ENCODE measurements at regions not wholly inside any gene's neighbourhood (a gene's known extent, or its start where the extent isn't known, plus 50 kb on each side); places are given as distances from the start of the nearest gene placed in this dataset.
"Not testable (repeated sequence)": the region's sequence is repeated elsewhere in the genome, so short reads cannot be mapped to it uniquely, and the experiment has no call there.

DNA sequence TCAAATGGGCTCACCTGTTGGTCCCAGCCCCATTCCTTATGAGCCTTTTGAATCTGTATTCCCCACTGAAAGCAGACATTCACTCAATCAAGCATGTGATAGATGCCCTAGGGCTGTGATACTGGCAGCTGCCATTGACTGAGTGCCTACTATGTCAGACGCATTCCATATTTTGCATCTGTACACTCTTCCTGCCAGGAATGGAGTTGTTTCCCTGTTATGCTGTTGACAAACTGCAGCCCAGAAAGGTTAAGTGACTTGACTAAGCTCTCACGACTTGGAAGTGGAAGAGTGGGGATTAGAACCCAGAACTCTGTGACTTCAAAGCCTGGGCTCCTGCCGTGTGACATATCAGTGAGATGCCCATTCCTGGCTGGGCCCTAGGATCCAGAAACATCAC is 211.4 kb downstream of the RPLP1 start:
- H3K4me1 ChIP-seq (ENCODE audit: insufficient read depth): no peaks in the 10 kb centered on the region
- WGBS: 86% methylated on average over 3 of the region's 3 CpGs
- no peak for DNase-seq (ENCODE audit: extremely low spot score)
- H3K27ac ChIP-seq (ENCODE audit: low read depth): no peak overlapping the region
- H3K36me3 ChIP-seq (ENCODE audit: insufficient read depth): no peaks in the 10 kb centered on the region
- H3K4me3 ChIP-seq (ENCODE audit: low read depth, low read length): no peak overlapping the region

DNA sequence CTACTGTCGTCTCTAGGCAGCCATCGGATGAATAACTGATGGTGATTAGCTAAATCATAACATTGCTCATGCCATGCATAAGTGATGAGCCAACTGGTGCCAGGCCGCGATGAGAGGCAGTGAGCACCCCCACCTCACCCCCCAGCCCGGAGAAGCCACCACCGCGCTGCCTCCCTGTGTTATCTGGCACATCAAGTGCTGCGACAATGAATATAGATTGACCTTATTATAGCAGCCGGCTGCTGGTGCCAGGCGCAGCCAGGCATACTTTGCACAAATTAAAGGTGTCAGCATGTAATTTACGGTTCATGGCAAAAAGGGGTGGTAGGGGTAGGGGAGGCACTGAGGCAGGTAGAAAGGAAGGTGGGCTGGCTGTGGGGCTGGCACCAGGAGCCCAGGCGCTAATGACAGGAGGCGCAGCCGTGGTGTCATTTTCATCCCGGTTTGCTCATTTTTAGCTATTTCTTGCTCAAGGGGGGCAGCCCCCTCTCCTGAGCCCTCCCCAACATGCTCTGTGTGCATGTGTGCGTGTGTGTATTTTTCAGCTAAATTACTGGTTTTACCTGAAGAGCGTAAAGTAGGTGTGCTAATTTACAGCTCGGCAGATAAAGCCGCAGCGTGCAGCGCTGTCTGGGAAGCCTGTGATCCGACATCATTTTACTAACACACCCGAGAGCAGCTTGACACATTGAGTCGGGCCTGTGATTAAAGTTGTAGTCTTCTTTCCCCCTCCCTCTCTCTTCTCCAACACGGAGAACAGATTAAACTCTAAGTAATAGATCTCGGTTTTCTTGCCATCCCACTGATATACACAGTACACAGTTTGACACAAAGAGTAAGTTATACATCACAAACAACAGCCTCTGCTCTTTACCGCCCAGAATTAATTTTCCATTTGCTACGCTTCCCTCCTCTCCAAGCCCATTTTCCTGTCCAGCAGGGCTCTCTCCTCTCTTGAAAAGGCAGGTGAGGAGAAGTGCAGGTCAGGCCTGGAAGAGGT is 212.3 kb downstream of the RPLP1 start:
- Histone ChIP-seq H3K4me3 (ENCODE audit: low read depth, low read length) (no peak overlapping the region), H3K27ac (ENCODE audit: low read depth) (no peak overlapping the region), H3K36me3 (ENCODE audit: insufficient read depth) (no peaks in the 10 kb centered on the region), H3K4me1 (ENCODE audit: insufficient read depth) (no peaks in the 10 kb centered on the region)
- no peak for DNase-seq (ENCODE audit: extremely low spot score)
- WGBS: 68% methylated on average over 28 of the region's 28 CpGs

DNA sequence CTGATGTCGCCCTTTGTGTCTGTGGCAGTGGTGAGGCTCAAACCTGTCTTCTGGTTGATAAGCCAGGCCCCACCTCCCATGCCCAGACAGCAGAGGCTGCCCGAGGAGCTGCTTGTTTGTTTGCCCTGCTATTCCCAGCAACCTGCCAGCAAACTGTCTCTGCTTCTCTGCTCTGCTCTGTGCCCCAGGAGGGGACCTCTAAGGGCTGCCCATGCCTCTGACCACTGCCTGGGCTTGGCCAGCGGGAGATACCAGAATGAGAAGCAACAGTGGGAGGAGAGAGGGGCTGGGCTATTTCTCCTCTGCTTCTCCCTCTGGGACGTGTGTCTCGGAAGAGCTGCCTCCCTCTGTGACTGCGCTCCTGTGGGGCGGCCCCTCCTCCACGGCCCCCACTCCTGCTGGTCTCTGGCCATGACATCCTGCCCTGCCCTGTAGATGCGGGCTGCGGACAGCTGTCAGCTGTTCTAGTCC is 213.1 kb downstream of the RPLP1 start:
- Histone ChIP-seq H3K36me3 (ENCODE audit: insufficient read depth) (no peaks in the 10 kb centered on the region), H3K27ac (ENCODE audit: low read depth) (no peak overlapping the region), H3K4me3 (ENCODE audit: low read depth, low read length) (no peak overlapping the region), H3K4me1 (ENCODE audit: insufficient read depth) (no peaks in the 10 kb centered on the region)
- DNase-seq (ENCODE audit: extremely low spot score): no peak
- 25% methylated on average over 10 of the region's 10 CpGs for WGBS

DNA sequence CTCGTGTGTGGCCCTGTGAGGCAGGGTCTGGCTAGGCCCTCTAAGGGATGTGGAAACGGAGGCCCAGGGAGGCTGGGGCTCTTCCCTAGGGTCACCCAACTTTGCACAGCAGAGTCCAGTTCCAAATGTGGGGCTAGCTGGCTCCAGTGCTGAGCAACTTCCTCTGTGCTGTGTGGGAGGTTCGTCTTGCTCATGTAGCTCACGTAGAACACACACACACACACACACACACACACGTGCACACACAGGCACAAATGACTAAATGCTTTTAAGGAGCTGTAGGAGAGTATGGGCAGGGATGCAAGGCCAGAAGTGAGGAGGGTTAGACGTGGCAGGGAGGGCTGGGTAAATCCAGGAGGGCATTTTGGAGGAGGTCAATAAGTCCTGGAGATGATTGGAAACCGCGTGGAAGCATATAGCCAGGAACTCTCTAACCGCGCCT is 213.8 kb downstream of the RPLP1 start:
- WGBS: 76% methylated on average over 10 of the region's 10 CpGs
- H3K36me3 ChIP-seq (ENCODE audit: insufficient read depth): no peaks in the 10 kb centered on the region
- no peak overlapping the region for H3K4me3 ChIP-seq (ENCODE audit: low read depth, low read length)
- no peak overlapping the region for H3K27ac ChIP-seq (ENCODE audit: low read depth)
- no peaks in the 10 kb centered on the region for H3K4me1 ChIP-seq (ENCODE audit: insufficient read depth)
- no peak for DNase-seq (ENCODE audit: extremely low spot score)

DNA sequence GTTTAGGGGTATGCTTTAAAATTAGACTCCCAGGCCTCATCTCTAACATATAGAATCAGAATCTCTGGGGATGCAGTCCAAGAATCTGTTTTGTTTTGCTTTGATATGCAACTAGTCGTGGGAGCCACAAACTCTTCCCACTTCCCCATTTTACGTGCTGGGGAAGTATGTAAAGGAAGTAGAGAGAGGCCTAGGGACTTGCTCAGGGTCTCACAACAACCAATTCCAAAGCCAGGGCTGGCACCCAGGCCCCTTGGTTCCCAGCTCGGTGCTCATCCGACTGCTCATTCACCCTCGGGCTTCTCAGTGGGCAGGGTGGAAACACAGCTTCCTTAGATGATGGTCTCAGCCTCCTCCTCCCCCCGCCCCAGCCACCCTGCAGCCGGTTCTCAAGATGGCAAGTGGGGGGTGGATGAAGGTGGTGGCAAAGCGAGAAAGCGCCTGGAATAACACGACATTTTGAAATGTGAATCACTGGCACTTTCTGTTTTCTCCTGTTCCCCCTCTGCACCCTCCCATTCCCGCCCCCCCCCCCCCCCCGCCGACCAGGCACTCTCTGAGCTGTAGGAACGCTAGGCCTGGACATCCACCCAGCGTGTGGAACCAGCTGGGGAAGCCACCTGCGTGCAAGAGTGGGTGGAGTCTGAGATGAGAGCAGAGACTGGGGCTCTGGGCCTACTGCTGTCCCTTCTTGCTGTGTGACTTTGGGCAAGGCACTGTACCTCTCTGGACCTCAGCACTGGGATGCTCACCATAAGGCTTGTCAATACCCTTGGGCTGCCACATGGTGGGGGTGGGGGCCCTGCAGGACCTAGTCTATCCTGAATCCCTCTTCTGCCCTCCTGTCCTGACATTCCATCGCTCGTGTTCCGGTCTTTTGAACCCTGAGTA is 214.5 kb downstream of the RPLP1 start:
- Histone ChIP-seq H3K36me3 (ENCODE audit: insufficient read depth) (no peaks in the 10 kb centered on the region), H3K4me1 (ENCODE audit: insufficient read depth) (no peaks in the 10 kb centered on the region), H3K27ac (ENCODE audit: low read depth) (no peak overlapping the region), H3K4me3 (ENCODE audit: low read depth, low read length) (no peak overlapping the region)
- no peak for DNase-seq (ENCODE audit: extremely low spot score)
- WGBS: 69% methylated on average over 19 of the region's 19 CpGs

DNA sequence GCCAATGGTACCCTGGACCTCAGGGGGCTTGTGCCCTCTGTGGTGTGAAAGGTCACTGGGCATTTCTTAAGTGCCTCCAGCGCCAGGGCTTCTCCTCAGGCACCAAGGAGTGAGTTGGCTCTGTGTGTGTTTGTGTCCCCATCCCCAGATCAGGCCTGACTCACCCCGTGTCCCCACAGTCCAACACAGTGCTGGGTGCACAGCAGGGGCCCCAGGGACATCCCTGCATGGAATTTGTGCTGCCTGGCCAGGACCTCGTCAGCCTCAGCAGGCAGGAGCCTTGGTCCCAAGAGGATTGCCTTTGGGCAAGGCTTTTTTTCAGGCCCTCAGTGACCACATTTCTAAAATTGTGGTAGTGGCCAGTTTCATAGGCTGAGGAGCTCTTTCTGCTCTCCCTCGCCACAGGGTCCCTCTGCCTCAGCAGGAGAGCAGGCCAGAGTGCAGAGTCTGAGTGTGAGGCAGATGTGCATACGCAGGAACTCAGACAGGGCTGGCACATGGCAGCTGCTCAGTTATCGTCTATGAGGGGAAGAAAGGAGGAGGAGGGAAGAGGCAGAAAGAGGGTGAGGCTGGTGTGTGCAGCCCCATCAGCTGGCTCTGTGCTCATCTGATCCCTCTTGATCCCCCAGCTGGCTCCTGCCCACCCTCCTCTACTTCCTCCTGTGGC is 215.6 kb downstream of the RPLP1 start:
- DNase-seq (ENCODE audit: extremely low spot score): no peak
- Histone ChIP-seq H3K4me3 (ENCODE audit: low read depth, low read length) (no peak overlapping the region), H3K36me3 (ENCODE audit: insufficient read depth) (no peaks in the 10 kb centered on the region), H3K4me1 (ENCODE audit: insufficient read depth) (no peaks in the 10 kb centered on the region), H3K27ac (ENCODE audit: low read depth) (no peak overlapping the region)
- 82% methylated on average over 6 of the region's 6 CpGs for WGBS

DNA sequence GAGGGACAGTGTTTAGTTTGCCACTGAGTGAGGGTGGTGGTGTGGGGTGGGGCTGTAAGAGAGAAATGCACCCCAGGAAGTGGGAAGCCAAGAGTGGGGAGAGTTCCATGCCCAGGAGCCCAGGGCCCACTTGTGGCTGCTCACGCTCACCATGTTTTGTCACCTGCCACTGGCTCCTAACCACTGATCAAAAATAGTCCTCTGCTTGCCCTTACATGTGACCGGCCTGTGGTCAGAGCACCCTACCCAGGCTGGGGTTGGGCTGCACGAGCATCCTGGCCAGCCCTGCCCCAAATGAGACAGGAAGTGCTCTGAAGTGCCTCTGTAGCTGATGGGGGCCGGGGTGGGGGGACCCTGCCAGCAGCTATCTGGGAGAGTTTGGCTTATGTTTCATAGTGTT is 216.3 kb downstream of the RPLP1 start:
- H3K36me3 ChIP-seq (ENCODE audit: insufficient read depth): no peaks in the 10 kb centered on the region
- DNase-seq (ENCODE audit: extremely low spot score): no peak

DNA sequence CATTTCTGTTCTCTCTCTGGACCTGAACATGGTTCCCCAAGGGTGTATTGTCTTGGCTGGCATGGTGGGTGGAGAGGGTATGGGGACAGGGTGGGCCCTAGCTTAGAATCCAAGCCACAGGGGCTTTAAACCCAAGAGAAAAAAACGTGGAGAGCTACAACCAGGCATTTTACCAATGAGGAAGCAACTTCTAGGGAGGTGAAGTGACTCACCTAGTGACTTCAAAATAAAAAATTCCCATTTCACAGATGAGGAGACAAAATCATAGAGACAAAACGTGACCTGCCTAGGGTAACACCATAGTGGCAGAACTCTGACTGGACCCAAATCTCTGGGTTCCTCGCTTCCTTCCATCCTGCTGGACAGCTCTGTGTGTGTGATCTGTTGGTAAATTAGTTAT is 216.8 kb downstream of the RPLP1 start:
- 80% methylated on average over 3 of the region's 3 CpGs for WGBS
- Histone ChIP-seq H3K4me1 (ENCODE audit: insufficient read depth) (no peaks in the 10 kb centered on the region), H3K36me3 (ENCODE audit: insufficient read depth) (no peaks in the 10 kb centered on the region), H3K27ac (ENCODE audit: low read depth) (no peak overlapping the region), H3K4me3 (ENCODE audit: low read depth, low read length) (no peak overlapping the region)
- no peak for DNase-seq (ENCODE audit: extremely low spot score)

More for the DNA sequence above, 216.3 kb downstream of the RPLP1 start:
- Histone ChIP-seq H3K4me3 (ENCODE audit: low read depth, low read length) (no peak overlapping the region), H3K27ac (ENCODE audit: low read depth) (no peak overlapping the region), H3K4me1 (ENCODE audit: insufficient read depth) (no peaks in the 10 kb centered on the region)
- WGBS: 73% methylated on average over 4 of the region's 4 CpGs

DNA sequence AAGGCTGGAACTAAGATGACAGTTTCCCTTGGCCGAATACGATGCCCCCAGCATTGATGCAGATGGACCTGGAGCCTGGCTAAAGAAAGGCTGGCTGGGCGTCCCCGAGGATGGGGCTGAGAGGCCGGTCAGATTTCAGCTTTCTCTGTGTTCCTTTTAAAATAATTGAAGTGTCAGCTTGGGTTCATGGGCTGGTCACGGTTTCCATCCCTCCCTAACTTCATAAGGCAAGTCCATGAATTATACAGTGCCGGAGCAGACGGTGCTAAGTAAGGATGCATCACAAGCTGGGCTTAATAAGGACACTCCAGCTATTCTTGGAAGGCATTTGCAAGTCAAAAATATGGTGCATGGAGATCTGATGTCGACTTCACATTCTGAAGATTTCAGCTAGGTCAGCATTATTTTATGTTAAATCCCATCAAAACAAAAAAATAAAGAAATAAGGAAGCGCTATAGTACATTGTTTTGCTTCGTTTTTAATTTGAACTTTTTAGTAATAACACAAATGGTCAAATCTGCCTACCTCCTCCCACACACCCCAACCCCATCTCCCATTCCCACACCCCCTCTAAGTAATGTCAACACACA is 220.8 kb downstream of the RPLP1 start:
- no peak for DNase-seq (ENCODE audit: extremely low spot score)
- no peaks in the 10 kb centered on the region for H3K4me1 ChIP-seq (ENCODE audit: insufficient read depth)
- no peaks in the 10 kb centered on the region for H3K36me3 ChIP-seq (ENCODE audit: insufficient read depth)
- no peak overlapping the region for H3K27ac ChIP-seq (ENCODE audit: low read depth)
- WGBS: 73% methylated on average over 11 of the region's 11 CpGs
- H3K4me3 ChIP-seq (ENCODE audit: low read depth, low read length): no peak overlapping the region

DNA sequence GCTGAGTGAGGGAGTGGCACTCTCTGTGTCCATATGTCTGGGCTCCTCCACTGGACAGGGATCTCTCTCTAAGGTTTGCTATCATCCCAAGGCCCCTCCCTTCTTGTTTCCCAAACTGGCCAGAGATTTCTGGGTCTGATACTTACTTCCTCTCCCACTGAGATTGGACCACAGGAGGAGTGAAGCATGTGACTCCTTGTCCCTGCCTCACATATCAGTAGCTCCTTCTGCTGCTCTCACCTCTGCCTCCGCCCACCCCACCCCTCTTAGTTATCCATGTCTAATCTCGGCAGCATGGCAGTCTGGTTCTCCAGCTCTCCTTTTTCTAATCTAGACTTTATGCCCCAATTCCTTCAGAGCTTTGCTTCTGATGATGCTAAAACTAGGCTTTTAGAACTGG is 223.1 kb downstream of the RPLP1 start:
- Histone ChIP-seq H3K4me3 (ENCODE audit: low read depth, low read length) (no peak overlapping the region), H3K36me3 (ENCODE audit: insufficient read depth) (no peaks in the 10 kb centered on the region), H3K27ac (ENCODE audit: low read depth) (no peak overlapping the region), H3K4me1 (ENCODE audit: insufficient read depth) (no peaks in the 10 kb centered on the region)
- DNase-seq (ENCODE audit: extremely low spot score): no peak
- WGBS: 55% methylated on average over 2 of the region's 2 CpGs

DNA sequence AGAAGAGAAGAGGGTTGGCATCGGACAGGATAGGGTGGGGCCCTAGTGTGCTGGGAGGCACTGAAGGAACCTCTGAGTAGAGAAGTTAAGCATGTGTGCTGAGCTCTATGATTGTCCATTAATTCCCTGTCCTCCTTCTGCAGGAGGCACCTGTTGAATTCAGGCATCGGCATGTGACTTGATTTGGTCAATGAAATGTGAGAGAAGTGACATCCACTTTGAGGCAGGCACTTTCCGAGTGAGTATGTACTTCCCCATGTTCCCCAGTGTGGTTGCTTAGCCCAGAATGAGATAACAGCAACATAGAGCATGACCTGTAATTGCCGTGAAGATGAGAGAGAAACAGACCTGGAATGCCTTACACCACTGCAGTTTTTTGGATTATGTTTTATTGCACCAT is 224.8 kb downstream of the RPLP1 start:
- no peaks in the 10 kb centered on the region for H3K4me1 ChIP-seq (ENCODE audit: insufficient read depth)
- no peak overlapping the region for H3K27ac ChIP-seq (ENCODE audit: low read depth)
- H3K4me3 ChIP-seq (ENCODE audit: low read depth, low read length): no peak overlapping the region
- no peaks in the 10 kb centered on the region for H3K36me3 ChIP-seq (ENCODE audit: insufficient read depth)
- 52% methylated on average over 4 of the region's 4 CpGs for WGBS
- DNase-seq (ENCODE audit: extremely low spot score): no peak

DNA sequence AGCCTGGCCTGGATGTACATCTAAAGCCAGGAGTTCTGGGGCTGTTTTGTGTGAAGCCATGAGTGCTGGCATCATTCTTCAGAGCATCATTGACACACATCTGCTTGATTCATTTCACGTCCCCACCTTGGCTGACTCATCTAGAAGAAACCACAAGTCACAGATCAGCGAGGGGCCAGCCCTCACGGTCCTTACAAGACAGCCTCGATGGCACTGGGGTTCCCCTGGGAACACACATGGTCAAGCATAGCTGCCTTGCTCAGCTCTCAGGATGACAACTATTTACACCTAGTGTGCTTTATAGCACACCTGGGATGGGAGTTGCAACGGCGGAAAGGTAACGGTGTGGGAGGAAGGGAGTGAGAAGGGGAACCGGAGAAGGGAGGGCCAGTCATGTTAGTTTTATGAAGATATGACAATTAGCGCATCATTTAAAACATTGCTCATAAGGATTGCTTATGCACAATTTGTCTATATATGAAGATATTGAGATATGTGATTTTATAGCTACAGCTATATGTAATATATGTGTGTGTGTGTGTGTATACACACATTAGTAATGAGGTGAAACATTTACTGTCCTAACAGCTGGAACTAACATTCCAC is 227.1 kb downstream of the RPLP1 start:
- no peaks in the 10 kb centered on the region for H3K36me3 ChIP-seq (ENCODE audit: insufficient read depth)
- no peak overlapping the region for H3K4me3 ChIP-seq (ENCODE audit: low read depth, low read length)
- H3K4me1 ChIP-seq (ENCODE audit: insufficient read depth): no peaks in the 10 kb centered on the region
- H3K27ac ChIP-seq (ENCODE audit: low read depth): no peak overlapping the region
- no peak for DNase-seq (ENCODE audit: extremely low spot score)
- 79% methylated on average over 9 of the region's 9 CpGs for WGBS

DNA sequence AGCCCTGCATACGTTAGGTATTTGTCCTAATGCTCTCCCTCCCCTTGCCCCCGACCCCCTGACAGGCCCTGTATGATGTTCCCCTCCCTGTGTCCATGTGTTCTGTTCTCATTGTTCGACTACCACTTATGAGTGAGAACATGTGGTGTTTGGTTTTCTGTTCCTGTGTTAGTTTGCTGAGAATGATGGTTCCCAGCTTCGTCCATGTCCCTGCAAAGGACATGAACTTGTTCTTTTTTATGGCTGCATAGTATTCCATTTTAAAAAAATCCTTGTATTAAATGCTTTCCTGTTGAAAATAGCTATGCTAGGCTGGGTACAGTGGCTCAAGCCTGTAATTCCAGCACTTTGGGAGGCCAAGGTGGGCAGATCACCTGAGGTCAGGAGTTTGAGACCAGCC is 232.2 kb downstream of the RPLP1 start:
- 82% methylated on average over 4 of the region's 4 CpGs for WGBS
- H3K27ac ChIP-seq (ENCODE audit: low read depth); H3K4me1 ChIP-seq (ENCODE audit: insufficient read depth); DNase-seq (ENCODE audit: extremely low spot score); H3K36me3 ChIP-seq (ENCODE audit: insufficient read depth); H3K4me3 ChIP-seq (ENCODE audit: low read depth, low read length): not testable (repeated sequence)

Measured in urinary bladder (tissue), 3 donors.